Fibroblast of lung (primary cell): ENCODE measurements at regions not wholly inside any gene's neighbourhood (a gene's known extent, or its start where the extent isn't known, plus 50 kb on each side); places are given as distances from the start of the nearest gene placed in this dataset.

Source experiments
- DNase-seq, 2 donors: peaks; one replicate each; pipeline versions ENCODE4 v3.0.0 to v3.0.0-alpha.2; 2010; ENCODE audit warnings: low read depth in 2 of 2
- H2AFZ ChIP-seq: 2 replicates; pipeline ENCODE4 v1.5.1; 2012; ENCODE audit warnings: low read length, control low read depth, inconsistent platforms
- H3K27ac ChIP-seq: 2 replicates; pipeline ENCODE4 v1.5.1; 2011; ENCODE audit warnings: low read length, control low read depth; ENCODE audit not compliant: insufficient read depth
- H3K27me3 ChIP-seq: 2 replicates; pipeline ENCODE4 v1.5.1; 2011; ENCODE audit warnings: mild to moderate bottlenecking, low read length; ENCODE audit not compliant: control insufficient read depth, insufficient read depth
- H3K36me3 ChIP-seq: 2 replicates; pipeline ENCODE4 v1.5.1; 2011; ENCODE audit warnings: low read length; ENCODE audit not compliant: control insufficient read depth, insufficient read depth
- H3K4me1 ChIP-seq: 2 replicates; pipeline ENCODE4 v1.5.1; 2011; ENCODE audit warnings: low read length; ENCODE audit not compliant: control insufficient read depth, insufficient read depth; ENCODE audit errors: extremely low read depth
- H3K4me2 ChIP-seq: 2 replicates; pipeline ENCODE4 v1.5.1; 2011; ENCODE audit warnings: low read length, control low read depth; ENCODE audit not compliant: insufficient read depth; ENCODE audit errors: extremely low read depth
- H3K4me3 ChIP-seq, 4 experiments: fragments of 200-600 bp in 1 of 4; sonication (generic) in 1 of 4; replicated peaks in 1 of 4; 2 replicates each; pipeline ENCODE4 v1.5.1; 2011 to 2016; ENCODE audit warnings: low read length in 4 of 4, low read depth in 3 of 4, mild to moderate bottlenecking in 3 of 4, control low read depth in 2 of 4, inconsistent platforms in 1 of 4, mixed read lengths in 1 of 4; ENCODE audit not compliant: insufficient read depth in 1 of 4; ENCODE audit errors: control extremely low read depth in 1 of 4
- H3K79me2 ChIP-seq: 2 replicates; pipeline ENCODE4 v1.5.1; 2012; ENCODE audit warnings: mild to moderate bottlenecking, low read length, inconsistent platforms; ENCODE audit not compliant: control insufficient read depth, insufficient read depth
- H3K9ac ChIP-seq: 2 replicates; pipeline ENCODE4 v1.5.1; 2011; ENCODE audit warnings: mild to moderate bottlenecking, low read length, control low read depth; ENCODE audit not compliant: insufficient read depth
- H3K9me3 ChIP-seq: 2 replicates; pipeline ENCODE4 v1.5.1; 2012; ENCODE audit warnings: low read depth, low read length; ENCODE audit not compliant: control insufficient read depth, insufficient read depth
- H4K20me1 ChIP-seq: 2 replicates; pipeline ENCODE4 v1.5.1; 2011; ENCODE audit warnings: low read length; ENCODE audit not compliant: control insufficient read depth, insufficient read depth; ENCODE audit errors: extremely low read depth
- EZH2 ChIP-seq: IDR thresholded peaks from 2 replicates; pipeline ENCODE4 v1.5.1; 2012; ENCODE audit warnings: low read length, control low read depth, mild to moderate bottlenecking; ENCODE audit errors: missing control alignments
- TF ChIP-seq, protein P1 (sequence below), 2 donors: IDR thresholded peaks in 1 of 2; conservative IDR thresholded peaks in 1 of 2; 1 replicate in 1 of 2; 2 replicates in 1 of 2; pipeline ENCODE4 v1.5.1; 2011 to 2012; ENCODE audit warnings: low read length in 2 of 2, control low read depth in 1 of 2, inconsistent platforms in 1 of 2, low read depth in 1 of 2, mild to moderate bottlenecking in 1 of 2

DNA sequence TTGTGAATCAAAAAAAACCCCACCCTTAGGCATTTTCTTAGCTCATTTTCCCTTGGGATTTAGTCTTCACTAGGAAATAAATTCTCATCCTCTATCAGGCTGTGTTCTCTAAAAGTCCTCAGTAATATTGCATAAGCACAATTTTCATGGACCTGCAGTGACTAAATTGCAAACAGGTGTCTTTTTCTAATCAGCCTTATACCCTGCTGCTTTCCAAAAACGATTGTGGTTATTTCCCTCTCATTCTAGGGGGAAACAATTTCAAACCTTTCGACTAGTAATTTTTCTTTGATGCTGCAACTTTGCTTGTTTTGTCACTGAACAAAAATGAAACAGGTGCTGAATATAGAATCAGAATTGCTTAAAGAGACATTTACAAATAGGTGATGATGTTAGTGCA lies 549.9 kb downstream of the PDHA2 start:
- H3K9ac ChIP-seq, result no peak overlapping the region
- DNase-seq, result no peak
- no peak overlapping the region for H2AFZ ChIP-seq
- no peaks in the 10 kb centered on the region for H3K4me1 ChIP-seq
- H3K27me3 ChIP-seq, result no peaks in the 10 kb centered on the region
- H4K20me1 ChIP-seq, result no peaks in the 10 kb centered on the region
- H3K36me3 ChIP-seq, result no peaks in the 10 kb centered on the region
- H3K79me2 ChIP-seq, result no peaks in the 10 kb centered on the region
- no peak overlapping the region for H3K4me3 ChIP-seq
- H3K27ac ChIP-seq, result no peak overlapping the region
- H3K9me3 ChIP-seq, result no peaks in the 10 kb centered on the region
- no peak overlapping the region for H3K4me2 ChIP-seq
- no peak for TF ChIP-seq EZH2
- TF ChIP-seq, protein P1, sequence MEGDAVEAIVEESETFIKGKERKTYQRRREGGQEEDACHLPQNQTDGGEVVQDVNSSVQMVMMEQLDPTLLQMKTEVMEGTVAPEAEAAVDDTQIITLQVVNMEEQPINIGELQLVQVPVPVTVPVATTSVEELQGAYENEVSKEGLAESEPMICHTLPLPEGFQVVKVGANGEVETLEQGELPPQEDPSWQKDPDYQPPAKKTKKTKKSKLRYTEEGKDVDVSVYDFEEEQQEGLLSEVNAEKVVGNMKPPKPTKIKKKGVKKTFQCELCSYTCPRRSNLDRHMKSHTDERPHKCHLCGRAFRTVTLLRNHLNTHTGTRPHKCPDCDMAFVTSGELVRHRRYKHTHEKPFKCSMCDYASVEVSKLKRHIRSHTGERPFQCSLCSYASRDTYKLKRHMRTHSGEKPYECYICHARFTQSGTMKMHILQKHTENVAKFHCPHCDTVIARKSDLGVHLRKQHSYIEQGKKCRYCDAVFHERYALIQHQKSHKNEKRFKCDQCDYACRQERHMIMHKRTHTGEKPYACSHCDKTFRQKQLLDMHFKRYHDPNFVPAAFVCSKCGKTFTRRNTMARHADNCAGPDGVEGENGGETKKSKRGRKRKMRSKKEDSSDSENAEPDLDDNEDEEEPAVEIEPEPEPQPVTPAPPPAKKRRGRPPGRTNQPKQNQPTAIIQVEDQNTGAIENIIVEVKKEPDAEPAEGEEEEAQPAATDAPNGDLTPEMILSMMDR (conservative IDR thresholded peaks at IDR 0.05 in 1 of 2, IDR thresholded peaks at IDR 0.05 in 1 of 2; ENCODE audit: low read depth in 1 of 2, low read length in 2 of 2), result no peak

DNA sequence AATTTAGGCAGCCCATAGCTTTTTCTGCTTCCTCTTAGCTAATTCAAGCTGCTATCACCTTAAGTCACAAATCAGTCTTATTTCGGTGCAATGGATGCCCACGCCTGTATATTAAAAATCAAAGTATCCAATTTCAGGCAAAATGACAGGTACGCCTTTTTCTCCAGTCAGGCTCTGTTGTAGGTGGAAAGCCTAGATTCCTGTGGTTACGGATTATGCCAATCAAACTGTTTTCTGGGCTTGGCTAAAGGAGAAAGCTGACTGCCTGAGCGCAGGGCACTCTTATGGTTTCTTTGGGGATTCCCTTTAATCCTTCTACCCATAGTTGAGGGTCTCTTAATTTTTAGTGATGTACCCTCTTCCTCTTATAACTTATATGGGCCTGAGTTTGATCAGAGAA lies 550.5 kb downstream of the PDHA2 start:
- no peaks in the 10 kb centered on the region for H3K27me3 ChIP-seq
- H3K4me3 ChIP-seq, result no peak overlapping the region
- no peaks in the 10 kb centered on the region for H3K4me1 ChIP-seq
- H3K36me3 ChIP-seq, result no peaks in the 10 kb centered on the region
- H3K27ac ChIP-seq, result no peak overlapping the region
- H3K9me3 ChIP-seq, result no peaks in the 10 kb centered on the region
- TF ChIP-seq, protein P1 (conservative IDR thresholded peaks at IDR 0.05 in 1 of 2, IDR thresholded peaks at IDR 0.05 in 1 of 2; ENCODE audit: low read depth in 1 of 2, low read length in 2 of 2), result no peak
- no peak for TF ChIP-seq EZH2
- H3K4me2 ChIP-seq, result no peak overlapping the region
- H3K79me2 ChIP-seq, result no peaks in the 10 kb centered on the region
- no peak overlapping the region for H2AFZ ChIP-seq
- no peak overlapping the region for H3K9ac ChIP-seq
- no peaks in the 10 kb centered on the region for H4K20me1 ChIP-seq
- no peak for DNase-seq

DNA sequence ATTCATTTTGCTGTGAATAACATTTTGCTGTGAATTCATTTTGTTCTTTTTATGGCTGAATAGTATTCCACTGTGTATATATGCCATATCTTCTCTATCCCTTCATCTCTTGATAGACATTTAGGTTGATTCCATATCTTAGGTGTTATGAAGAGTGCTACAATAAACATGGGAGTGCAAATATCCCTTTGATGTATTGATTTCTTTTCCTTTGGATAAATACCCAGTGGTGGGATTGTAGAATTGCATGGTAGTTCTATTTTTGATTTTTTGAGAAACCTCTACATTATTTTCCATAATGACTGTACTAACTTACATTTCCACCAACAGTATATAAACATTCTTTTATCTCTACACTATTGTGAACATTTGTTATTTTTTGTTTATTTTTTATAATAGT lies 555.9 kb downstream of the PDHA2 start:
- Histone ChIP-seq H3K27ac (no peak overlapping the region), H3K36me3 (no peaks in the 10 kb centered on the region), H2AFZ (no peak overlapping the region), H3K4me3 (no peak overlapping the region), H3K9me3 (no peaks in the 10 kb centered on the region), H3K27me3 (no peaks in the 10 kb centered on the region), H3K79me2 (no peaks in the 10 kb centered on the region), H3K9ac (no peak overlapping the region), H3K4me1 (no peaks in the 10 kb centered on the region), H3K4me2 (no peak overlapping the region), H4K20me1 (no peaks in the 10 kb centered on the region)
- TF ChIP-seq EZH2, result no peak
- TF ChIP-seq, protein P1 (conservative IDR thresholded peaks at IDR 0.05 in 1 of 2, IDR thresholded peaks at IDR 0.05 in 1 of 2; ENCODE audit: low read depth in 1 of 2, low read length in 2 of 2), result no peak
- DNase-seq, result no peak
